Kidney capillary endothelial cell (primary cell): ENCODE measurements at regions not wholly inside any gene's neighbourhood (a gene's known extent, or its start where the extent isn't known, plus 50 kb on each side); places are given as distances from the start of the nearest gene placed in this dataset.

Source experiments
- DNase-seq: peaks from one replicate; pipeline ENCODE4 v3.0.0-alpha.2; 2018; ENCODE audit warnings: low spot score

- no peak for DNase-seq
These were observed 1228.0 kb downstream of the TBC1D22A start for GRCh38 chr22:47990481-47990880.

- DNase-seq, result no peak
These were observed 1225.5 kb downstream of the TBC1D22A start for GRCh38 chr22:47987885-47988515.

GRCh38 chr22:47976219-47976618 lies 1213.8 kb downstream of the TBC1D22A start:
- no peak for DNase-seq

GRCh38 chr22:47967831-47968230 lies 1205.4 kb downstream of the TBC1D22A start:
- DNase-seq, result no peak

DNA sequence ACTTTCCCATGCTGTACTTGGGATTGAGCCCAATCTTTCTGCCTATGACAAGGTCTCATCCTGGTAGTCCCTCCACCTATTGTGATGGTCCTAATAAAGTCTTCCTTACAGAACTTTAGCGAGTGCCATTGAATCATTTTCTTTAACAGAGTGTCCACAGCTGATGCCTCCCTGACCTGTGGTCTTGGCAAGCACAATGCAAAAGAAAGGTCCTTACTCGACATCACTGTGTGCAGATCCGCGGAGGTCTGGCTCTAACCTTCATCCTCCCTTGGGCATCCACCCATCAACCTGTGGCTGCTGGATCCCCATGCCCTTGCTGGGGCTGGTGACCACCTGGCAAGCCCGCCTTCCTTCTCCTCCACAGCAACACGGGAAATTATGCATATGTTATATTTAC lies 1203.9 kb downstream of the TBC1D22A start:
- DNase-seq, result no peak

DNA sequence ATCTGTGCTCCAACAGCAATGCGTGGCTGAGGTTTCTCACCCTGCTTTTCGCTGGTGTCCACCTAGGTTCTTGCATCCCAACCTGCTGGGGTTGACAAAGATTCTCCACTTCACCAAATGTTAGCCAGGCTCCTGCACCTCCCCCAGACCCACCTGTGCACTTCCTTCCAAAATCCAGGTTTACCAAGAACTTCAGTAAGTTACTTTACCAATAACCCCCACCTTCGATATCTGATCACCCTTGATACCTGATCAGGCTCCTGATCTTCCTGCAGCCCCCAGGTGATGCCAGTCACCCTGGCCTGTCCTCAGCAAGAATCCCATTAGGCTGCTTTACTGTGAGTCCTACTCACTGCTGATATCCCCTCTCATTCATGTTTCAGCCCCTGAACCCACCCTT lies 1203.4 kb downstream of the TBC1D22A start:
- no peak for DNase-seq

DNA sequence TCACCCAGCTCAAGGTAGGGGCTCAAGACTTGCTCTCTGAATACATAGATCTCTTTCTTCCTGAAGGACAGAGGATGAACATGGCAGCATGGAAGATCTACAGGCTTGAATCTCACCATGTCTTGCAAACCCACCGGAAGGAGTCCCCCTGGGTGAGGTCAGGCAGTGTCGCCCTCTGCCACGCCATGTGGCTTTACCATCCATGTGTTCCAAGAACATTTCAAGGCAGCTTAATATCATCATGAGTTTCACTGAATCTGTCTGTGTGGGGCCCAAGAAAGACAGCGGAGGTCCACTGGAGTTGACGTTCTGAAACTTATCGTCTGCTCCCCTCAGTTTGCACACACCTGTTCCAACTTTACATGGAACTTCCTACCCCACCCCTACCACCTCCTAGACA lies 1202.6 kb downstream of the TBC1D22A start:
- DNase-seq, result no peak

GRCh38 chr22:47963660-47964059 lies 1201.2 kb downstream of the TBC1D22A start:
- no peak for DNase-seq

GRCh38 chr22:47957649-47958048 lies 1195.2 kb downstream of the TBC1D22A start:
- no peak for DNase-seq

GRCh38 chr22:47954107-47954506 lies 1191.7 kb downstream of the TBC1D22A start:
- DNase-seq, result no peak

DNA sequence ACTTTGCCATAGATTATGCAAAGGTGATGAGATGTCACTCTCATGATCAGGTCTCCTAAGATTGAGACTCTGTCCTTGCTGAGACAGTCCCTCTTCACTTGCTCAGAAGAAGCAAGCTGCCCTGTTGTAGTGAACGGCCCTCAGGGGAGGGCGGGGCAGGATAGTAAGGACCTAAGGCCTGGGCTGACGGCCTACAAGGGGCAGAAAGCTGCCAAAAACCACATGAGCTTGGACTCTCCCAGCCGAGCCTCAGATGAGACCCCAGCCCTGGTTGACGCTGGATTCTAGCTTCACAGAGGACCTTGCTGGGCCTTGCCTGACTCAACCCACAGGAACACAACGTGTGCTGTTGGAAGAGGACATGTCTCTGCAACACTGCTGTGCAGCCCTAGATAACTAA lies 1182.5 kb downstream of the TBC1D22A start:
- DNase-seq, result no peak

DNA sequence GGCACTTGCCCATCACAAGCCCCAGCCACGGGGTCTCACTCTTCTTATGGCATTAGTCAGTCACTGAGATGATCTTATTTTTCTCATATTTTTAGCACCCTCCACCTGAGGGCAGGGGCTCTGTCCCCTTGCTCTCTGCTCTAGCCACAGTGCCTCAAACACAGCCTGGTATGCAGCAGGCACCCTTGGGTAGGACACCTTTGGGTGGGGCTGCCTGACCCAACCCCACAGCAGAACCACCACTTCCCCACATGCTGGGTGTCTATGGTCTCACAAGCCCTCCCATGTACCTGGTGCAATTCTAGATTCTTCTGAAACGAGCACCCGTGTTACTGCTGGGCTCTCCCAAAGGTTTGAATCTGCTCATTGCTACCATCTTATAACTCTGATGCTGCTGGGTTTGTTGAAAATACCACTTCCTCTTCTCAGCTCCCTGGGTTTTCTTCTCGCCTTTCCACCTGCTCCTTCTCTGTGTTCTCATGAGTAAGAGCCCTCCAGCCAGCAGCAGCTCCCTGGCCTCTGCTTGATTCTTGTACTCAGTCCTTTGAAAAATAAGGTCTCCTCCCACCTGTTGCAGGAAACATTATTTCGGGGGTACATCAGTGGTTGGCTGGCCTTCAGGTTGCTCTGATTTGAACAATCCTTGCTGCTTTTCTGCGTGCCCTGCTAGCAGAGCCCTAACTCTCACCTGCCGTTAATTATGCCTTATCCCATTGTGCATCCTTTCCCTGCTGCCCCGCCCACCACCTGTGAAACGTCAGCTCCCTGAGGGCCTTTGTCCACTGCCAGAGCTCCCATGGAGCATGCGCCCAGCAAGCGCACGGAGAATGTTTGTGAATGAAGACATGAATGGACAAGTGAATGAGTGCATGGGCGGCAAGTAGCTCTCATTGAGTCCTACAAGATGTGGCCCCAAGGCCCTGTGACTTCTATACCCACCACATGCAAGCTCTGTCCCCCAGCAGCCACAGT lies 1181.6 kb downstream of the TBC1D22A start:
- DNase-seq, result no peak

DNA sequence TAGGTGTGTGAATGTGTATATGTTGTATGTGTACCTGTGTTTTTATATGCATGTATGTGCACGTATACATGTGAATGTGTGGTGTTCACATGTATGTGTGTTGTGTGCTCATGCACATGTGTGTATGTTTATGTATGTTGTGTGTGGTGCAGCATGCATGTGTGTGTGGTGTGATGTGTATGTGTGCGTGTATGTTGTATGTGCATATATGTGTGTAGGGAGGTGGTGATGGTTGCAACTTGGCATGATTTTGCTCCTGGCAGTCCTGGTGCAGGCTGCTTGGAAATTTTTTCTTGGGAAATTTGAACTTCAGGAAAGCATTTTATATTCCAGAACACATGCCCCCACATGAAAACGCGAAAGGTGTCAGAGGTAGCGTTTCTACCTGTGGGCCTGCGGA lies 1177.8 kb downstream of the TBC1D22A start:
- DNase-seq, result no peak

GRCh38 chr22:47933891-47934290 lies 1171.4 kb downstream of the TBC1D22A start:
- DNase-seq, result no peak

- no peak for DNase-seq
These were observed 1170.8 kb downstream of the TBC1D22A start for GRCh38 chr22:47933226-47933625.

DNA sequence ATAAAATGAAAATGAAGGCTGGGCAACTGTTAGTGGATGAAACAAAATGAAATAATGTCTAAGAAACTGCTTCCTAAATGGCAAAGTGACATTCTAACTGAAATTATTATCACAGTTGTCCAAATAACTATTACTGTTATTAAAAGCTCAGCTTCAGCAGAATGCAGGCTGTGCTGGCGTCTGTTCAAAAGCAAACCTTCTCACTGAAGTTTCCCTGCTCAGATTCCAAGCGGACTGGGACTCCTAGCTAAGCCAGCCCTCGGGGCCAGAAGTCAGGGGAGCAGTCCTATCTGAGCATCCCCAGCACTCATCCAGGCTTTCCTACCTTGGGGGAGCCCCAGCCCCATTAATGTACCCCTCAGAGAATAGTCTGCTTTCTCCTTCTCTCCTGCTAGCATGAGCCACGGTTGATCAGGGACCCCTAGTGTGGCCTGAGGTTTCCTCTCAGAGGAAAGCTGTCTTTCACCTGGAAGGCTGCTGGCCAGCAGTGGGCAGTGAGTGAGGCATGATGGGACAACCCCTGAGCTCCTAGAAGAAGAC lies 1167.3 kb downstream of the TBC1D22A start:
- DNase-seq, result no peak

DNA sequence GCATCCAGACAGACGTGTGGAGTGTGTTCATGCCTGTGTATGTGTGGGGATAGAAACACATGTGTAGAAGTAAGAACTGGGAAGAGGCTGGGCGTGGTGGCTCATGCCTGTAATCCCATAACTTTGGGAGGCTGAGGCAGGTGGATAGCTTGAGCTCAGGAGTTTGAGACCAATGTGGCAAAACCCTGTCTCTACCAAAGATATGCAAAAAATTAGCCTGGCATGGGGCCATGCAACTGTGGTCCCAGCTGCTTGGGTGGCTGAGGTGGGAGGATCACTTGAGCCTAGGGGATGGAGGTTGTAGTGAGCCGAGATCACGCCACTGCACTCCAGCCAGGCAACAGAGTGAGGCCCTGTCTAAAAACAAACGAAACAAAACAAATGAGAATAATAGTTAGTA lies 1166.6 kb downstream of the TBC1D22A start:
- no peak for DNase-seq

DNA sequence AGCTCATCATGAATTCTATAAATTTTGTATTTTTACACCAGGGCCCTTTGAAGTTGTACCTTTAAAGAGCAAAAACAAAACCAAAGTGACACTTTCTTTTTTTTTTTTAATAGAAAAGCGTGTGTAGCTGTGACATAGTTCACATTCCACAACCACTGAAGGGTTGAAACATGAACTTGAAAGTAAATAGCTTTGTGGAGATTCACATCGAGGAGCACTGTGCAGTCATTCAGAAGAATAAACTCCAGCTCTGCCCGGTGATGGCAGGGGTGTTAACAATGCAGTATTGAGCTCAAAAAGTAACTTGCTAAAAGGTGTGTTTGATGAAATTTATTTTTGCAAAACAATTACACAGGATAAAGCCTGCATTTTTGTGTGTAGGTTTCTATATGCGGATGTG lies 1166.2 kb downstream of the TBC1D22A start:
- no peak for DNase-seq

DNA sequence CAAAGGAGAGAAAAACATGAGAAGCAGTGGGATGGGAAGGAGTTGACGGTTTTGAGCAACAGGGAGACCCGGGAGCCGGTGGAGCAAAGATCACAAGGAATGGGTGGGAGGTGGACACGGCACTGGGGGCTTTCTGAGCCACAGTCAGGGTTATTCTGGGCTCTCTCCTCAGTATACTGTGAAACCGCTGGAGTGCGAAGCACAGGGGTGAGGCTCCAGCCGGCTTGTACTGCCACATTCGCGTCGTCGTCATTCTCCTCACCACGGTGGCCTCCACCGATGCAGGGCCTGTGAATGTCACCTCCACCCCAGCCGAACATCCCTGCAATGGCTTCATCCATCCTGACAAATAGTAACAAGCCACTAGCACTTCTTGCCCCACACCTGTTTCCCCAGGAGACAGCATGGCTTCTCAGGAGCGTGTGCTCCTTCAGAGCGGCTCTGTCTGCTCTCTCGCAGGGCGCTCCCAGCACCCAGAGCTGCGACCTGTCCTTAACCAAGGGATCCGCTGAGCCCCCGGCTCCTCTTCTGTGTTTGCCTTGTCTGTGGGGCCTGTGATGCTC lies 1165.3 kb downstream of the TBC1D22A start:
- no peak for DNase-seq

DNA sequence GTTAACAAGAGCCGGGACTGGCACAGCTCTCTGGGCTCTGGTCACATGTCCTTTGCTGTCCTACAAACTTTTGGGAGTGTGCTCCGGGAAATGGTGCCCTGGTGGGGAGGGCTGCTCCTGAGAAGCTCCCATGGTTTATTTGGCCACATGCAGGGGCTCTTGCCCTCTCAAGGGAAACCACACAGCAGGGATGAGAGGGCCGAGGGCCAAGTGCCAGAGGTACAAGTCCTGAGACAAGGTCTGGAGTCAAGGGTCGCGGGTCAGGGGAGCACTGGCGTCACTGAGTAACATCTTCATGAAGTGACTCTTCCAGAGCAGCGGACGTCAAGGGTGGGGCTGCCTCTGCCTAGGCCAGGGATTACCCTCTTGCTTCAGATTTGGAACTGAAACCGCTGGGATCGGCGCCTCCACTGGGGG lies 1160.6 kb downstream of the TBC1D22A start:
- DNase-seq, result no peak

DNA sequence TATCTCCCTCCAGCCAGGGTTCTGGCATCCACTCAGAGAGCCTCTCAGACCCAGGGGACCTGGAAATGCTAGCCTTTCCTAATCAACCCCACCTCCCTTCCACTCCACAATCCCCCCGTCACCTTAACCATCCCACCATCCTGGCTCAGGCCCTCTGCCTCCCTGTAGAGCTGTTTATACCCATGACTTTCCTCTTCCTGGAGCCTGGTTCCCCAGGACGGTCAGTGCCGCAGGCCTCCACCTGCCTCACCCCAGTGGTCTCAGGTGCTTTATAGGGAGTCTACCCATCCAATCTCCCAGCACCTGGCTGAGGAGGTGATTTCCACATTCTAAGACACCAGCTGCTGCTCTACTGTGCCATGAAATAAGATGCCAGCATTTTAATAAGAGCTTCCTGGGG lies 1159.5 kb downstream of the TBC1D22A start:
- no peak for DNase-seq

- no peak for DNase-seq
These were observed 1158.0 kb downstream of the TBC1D22A start for GRCh38 chr22:47920380-47920959.
